ENCODE measurements at regions not wholly inside any gene's neighbourhood (a gene's known extent, or its start where the extent isn't known, plus 50 kb on each side); places are given as distances from the start of the nearest gene placed in this dataset.

DNA sequence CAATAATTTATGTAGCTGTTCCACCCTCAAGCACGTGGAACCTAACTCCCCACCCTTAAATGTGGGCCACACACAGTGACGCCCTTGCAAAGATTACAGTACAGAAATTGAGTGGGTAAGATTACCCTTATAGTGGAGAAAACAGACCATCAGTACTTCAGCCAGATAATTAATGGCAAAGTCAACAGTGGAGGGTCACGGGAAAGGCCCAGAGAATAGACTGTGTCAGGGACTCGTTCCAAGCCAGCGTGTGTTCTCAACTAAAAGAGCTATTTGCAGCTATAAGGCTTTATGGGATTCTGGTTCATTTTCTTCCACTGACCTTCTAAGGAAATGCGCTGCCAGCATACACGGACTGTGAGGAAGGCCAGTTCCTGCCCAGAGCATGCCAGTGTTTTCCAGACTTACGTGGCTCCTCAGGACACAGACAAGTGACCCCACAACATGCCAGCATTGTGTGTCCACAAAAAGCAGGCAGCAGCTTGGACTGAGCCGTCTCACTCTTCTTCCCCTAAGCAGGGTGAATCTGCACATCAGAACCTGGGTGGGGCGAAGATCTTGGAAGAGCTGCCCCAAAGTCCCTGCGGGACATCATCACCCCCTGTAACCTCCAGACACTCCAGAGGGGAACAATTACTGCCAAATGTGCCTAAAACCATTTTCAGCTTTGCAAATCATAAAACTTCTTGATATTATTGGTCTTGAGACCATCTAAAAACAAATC lies 428.5 kb downstream of the OCA2 start:
- TF ChIP-seq, protein P1, sequence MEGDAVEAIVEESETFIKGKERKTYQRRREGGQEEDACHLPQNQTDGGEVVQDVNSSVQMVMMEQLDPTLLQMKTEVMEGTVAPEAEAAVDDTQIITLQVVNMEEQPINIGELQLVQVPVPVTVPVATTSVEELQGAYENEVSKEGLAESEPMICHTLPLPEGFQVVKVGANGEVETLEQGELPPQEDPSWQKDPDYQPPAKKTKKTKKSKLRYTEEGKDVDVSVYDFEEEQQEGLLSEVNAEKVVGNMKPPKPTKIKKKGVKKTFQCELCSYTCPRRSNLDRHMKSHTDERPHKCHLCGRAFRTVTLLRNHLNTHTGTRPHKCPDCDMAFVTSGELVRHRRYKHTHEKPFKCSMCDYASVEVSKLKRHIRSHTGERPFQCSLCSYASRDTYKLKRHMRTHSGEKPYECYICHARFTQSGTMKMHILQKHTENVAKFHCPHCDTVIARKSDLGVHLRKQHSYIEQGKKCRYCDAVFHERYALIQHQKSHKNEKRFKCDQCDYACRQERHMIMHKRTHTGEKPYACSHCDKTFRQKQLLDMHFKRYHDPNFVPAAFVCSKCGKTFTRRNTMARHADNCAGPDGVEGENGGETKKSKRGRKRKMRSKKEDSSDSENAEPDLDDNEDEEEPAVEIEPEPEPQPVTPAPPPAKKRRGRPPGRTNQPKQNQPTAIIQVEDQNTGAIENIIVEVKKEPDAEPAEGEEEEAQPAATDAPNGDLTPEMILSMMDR (IDR thresholded peaks at IDR 0.05; ENCODE audit: low read length): no peak
- TF ChIP-seq EZH2 (IDR thresholded peaks at IDR 0.05; ENCODE audit: borderline replicate concordance, low read length): no peak
